Activated CD8-positive, alpha-beta T cell treated with anti-CD3 and anti-CD28 coated beads for 36 hours (primary cell): ENCODE measurements at regions not wholly inside any gene's neighbourhood (a gene's known extent, or its start where the extent isn't known, plus 50 kb on each side); places are given as distances from the start of the nearest gene placed in this dataset.

Experiments
- ATAC-seq: fragments of 200-7000 bp; cut with Tn5 transposase; one replicate; pipeline ENCODE4 v1.10.0; 2021; ENCODE audit warnings: mild to moderate bottlenecking, moderate library complexity
- CTCF ChIA-PET: fragments of 350-600 bp; sonication (Branson Sonifier 250); formaldehyde crosslinking; loops from one replicate; lab custom pipeline; 2021; ENCODE audit warnings: antibody characterized with exemption; lab: Charles Lee
- POLR2A ChIA-PET: fragments of 350-600 bp; sonication (Branson Sonifier 250); formaldehyde crosslinking; loops from one replicate; lab custom pipeline; 2021; ENCODE audit warnings: antibody characterized with exemption; lab: Charles Lee
- DNase-seq: peaks from one replicate; pipeline ENCODE4 v3.0.0-alpha.2; 2020
- H3K27ac Mint-ChIP-seq: one replicate; pipeline ENCODE4 v1.8.0; 2021; ENCODE audit warnings: mild to moderate bottlenecking, mixed read lengths
- H3K27me3 Mint-ChIP-seq: one replicate; pipeline ENCODE4 v1.8.0; 2021; ENCODE audit warnings: mixed read lengths
- H3K36me3 Mint-ChIP-seq: one replicate; pipeline ENCODE4 v1.8.0; 2021; ENCODE audit warnings: low read depth, mixed read lengths
- H3K4me1 Mint-ChIP-seq: one replicate; pipeline ENCODE4 v1.8.0; 2021; ENCODE audit warnings: low read depth, mixed read lengths
- H3K4me3 Mint-ChIP-seq: one replicate; pipeline ENCODE4 v1.8.0; 2021; ENCODE audit warnings: mild to moderate bottlenecking, moderate library complexity, mixed read lengths
- H3K9me3 Mint-ChIP-seq: one replicate; pipeline ENCODE4 v1.8.0; 2021; ENCODE audit warnings: mixed read lengths
- CTCF ChIP-seq: fragments of 200-600 bp; IDR thresholded peaks from one replicate; pipeline ENCODE4 v1.8.0; 2022; ENCODE audit warnings: antibody characterized with exemption, mild to moderate bottlenecking
- intact Hi-C: fragments of 100-400 bp; cut with micrococcal nuclease; formaldehyde crosslinking; loops from one replicate; pipeline ENCODE4 v1.10.0; 2022

DNA sequence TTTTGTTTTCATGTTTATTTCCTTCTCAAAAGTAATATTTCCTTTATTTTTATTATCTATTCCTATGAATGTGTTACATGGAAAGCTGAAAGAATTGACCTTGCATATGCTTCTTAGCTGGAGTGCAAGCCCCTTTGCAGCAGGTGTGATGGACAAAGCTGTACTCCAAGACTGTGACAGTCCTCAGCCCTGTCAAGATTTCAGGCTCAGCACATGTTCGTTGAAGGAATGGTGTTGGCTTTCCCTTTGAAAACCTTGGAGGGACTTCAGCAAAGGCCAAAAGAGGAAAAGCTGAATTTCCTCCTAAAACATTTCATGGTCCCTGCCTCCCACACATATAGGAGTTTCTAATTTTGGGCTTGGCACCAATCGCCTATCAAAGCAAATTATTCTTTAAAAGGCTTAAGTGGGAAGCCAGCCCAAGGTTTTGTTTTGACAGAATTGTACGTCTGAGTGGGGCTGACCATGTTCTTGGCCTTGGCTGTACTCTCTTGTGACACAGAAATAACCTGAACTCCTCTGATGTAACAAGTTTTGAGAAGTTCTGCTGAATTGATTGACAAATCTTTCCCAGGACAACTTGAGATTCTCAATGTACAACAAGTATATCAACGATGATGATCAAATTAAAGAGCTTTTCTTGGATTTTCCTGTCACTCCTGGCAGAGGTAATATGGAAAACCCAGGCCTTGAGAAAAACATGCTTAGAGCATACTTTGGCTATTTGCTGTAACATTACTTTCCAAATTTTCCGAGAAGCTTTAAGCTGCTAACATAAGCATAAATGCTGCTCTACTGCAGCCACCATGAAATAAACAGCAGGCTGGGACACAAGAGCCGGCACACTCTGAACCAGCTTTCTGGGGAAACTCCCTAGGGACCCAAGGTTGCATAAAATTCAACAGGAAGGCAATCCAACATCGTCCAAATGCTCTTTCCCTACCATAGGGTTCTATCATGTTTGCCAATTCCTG lies 135.7 kb upstream of the ZNF648 start:
- ATAC-seq (no peak), DNase-seq (no peak)
- CTCF ChIA-PET = interaction anchor here (0.7 to 2.9 kb wide), 5 partner anchors 21 to 199 kb away, joined by 3 to 13 read pairs (median 3); no protein-coding TSS in a partner anchor
- Mint-ChIP-seq H3K27ac (no peak overlapping the region), H3K4me1 (no peaks in the 10 kb centered on the region), H3K27me3 (no peaks in the 10 kb centered on the region), H3K4me3 (no peak overlapping the region), H3K36me3 (no peaks in the 10 kb centered on the region), H3K9me3 (no peaks in the 10 kb centered on the region)
- TF ChIP-seq CTCF = no peak
- intact Hi-C loops = no loop called here
- POLR2A ChIA-PET = no interaction called here

DNA sequence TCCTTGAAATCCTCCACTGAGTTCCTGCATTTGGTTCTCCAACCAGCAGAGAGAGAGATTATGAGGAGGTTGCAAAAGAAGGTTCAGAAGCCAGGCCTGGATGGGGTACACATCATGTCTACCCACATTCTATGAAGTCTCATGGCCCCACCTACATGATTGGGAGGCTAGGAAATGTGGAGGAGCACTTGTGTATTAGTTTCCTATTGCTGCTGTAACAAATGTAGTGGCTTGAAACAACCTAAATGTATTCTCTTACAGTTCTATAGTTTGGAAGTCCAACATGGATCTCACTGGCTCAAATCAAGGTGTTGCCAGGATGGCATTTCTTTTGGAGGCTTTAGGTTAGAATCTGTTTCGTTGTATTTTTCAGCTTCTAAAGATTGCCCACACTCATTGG lies 134.2 kb upstream of the ZNF648 start:
- Mint-ChIP-seq H3K36me3 (no peaks in the 10 kb centered on the region), H3K9me3 (no peaks in the 10 kb centered on the region), H3K4me3 (no peak overlapping the region), H3K27ac (no peak overlapping the region), H3K27me3 (no peaks in the 10 kb centered on the region), H3K4me1 (no peaks in the 10 kb centered on the region)
- DNase-seq (no peak), ATAC-seq (no peak)
- TF ChIP-seq CTCF = no peak
- ChIA-PET CTCF (interaction anchor here (0.9 to 2.9 kb wide), 2 partner anchors 52 to 110 kb away, joined by 3 to 13 read pairs; no protein-coding TSS in a partner anchor), POLR2A (no interaction called here)
- intact Hi-C loops = no loop called here

GRCh38 chr1:182193908-182194550 lies 132.5 kb upstream of the ZNF648 start:
- H3K27ac Mint-ChIP-seq = no peak overlapping the region
- no peak for TF ChIP-seq CTCF
- ATAC-seq (no peak), DNase-seq (no peak)
- no peaks in the 10 kb centered on the region for H3K9me3 Mint-ChIP-seq
- CTCF ChIA-PET = interaction anchor here (1.0 to 2.2 kb wide), 4 partner anchors 12 to 203 kb away, joined by 3 to 8 read pairs (median 4); no protein-coding TSS in a partner anchor
- no peaks in the 10 kb centered on the region for H3K27me3 Mint-ChIP-seq
- no peak overlapping the region for H3K4me3 Mint-ChIP-seq
- POLR2A ChIA-PET = no interaction called here
- no peaks in the 10 kb centered on the region for H3K4me1 Mint-ChIP-seq
- intact Hi-C loops = no loop called here
- no peaks in the 10 kb centered on the region for H3K36me3 Mint-ChIP-seq

DNA sequence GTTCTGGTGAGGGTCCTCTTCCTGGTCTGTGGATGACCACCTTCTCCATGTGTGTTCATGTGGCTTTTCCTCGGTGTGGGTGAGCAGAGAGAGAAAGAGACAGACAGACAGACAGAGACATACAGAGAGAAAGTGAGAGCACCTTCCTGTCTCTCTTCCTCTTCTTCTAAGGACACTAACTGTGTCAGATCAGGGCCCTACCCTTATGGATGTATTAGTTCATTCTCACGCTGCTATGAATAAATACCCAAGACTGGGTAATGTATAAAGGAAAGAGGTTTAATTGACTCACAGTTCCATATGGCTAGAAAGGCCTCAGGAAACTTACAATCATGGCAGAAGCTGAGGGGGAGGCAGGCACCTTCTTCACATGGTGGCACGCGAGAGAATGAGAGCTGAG lies 131.5 kb upstream of the ZNF648 start:
- intact Hi-C loops = no loop called here
- H3K4me1 Mint-ChIP-seq = no peaks in the 10 kb centered on the region
- POLR2A ChIA-PET = no interaction called here
- TF ChIP-seq CTCF = no peak
- no peaks in the 10 kb centered on the region for H3K27me3 Mint-ChIP-seq
- no peak for ATAC-seq
- CTCF ChIA-PET = interaction anchor here (1.0 to 2.2 kb wide), 2 partner anchors 50 to 204 kb away, joined by 3 to 8 read pairs; no protein-coding TSS in a partner anchor
- H3K4me3 Mint-ChIP-seq = no peak overlapping the region
- DNase-seq = no peak
- H3K27ac Mint-ChIP-seq = no peak overlapping the region
- H3K36me3 Mint-ChIP-seq = no peaks in the 10 kb centered on the region
- H3K9me3 Mint-ChIP-seq = no peaks in the 10 kb centered on the region
